Neural cell (in vitro differentiated cells): ENCODE measurements at regions not wholly inside any gene's neighbourhood (a gene's known extent, or its start where the extent isn't known, plus 50 kb on each side); places are given as distances from the start of the nearest gene placed in this dataset.

Source experiments
- EP300 ChIP-seq: fragments of 450-650 bp; conservative IDR thresholded peaks from 2 replicates; pipeline ENCODE4 v1.6.1; 2014; ENCODE audit warnings: antibody characterized with exemption, mild to moderate bottlenecking, moderate library complexity; ENCODE audit not compliant: poor library complexity, severe bottlenecking
- EZH2 ChIP-seq: fragments of 200-600, 300-800 bp; shearing (Covaris generic), sonication (generic); IDR thresholded peaks from 2 replicates; pipeline ENCODE4 v1.6.1; 2014; ENCODE audit warnings: antibody characterized with exemption, low read length, borderline replicate concordance, mild to moderate bottlenecking; ENCODE audit not compliant: insufficient read depth, poor library complexity, severe bottlenecking
- MXI1 ChIP-seq: fragments of 450-650 bp; conservative IDR thresholded peaks from 2 replicates; pipeline ENCODE4 v1.6.1; 2014; ENCODE audit warnings: antibody characterized with exemption, mild to moderate bottlenecking; ENCODE audit not compliant: poor library complexity, severe bottlenecking
- RAD21 ChIP-seq: fragments of 450-650 bp; conservative IDR thresholded peaks from 2 replicates; pipeline ENCODE4 v1.6.1; 2014; ENCODE audit warnings: antibody characterized with exemption, mild to moderate bottlenecking, moderate library complexity
- TF ChIP-seq, protein P1 (sequence below): fragments of 450-650 bp; IDR thresholded peaks from 2 replicates; pipeline ENCODE4 v1.5.1; 2014; ENCODE audit warnings: antibody characterized with exemption, mild to moderate bottlenecking, moderate library complexity; ENCODE audit not compliant: poor library complexity, severe bottlenecking

DNA sequence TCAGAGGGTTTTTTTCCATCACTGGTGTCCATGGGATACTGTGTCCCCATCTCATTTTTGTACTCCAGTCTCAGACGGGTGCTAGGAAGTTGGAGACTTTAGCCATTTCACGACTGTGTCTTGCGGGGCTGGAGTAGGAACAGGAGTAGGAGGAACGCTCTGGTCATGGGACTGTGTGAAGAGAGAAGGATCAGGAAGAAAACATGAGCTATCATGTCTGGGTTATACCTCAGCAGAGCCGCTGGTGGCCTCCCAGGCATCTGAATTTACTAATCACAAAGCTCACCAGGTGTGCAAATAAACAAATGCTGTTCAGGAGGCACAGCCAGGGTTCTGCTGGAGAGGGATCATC lies 225.4 kb downstream of the SEC14L1 start:
- TF ChIP-seq, protein P1, sequence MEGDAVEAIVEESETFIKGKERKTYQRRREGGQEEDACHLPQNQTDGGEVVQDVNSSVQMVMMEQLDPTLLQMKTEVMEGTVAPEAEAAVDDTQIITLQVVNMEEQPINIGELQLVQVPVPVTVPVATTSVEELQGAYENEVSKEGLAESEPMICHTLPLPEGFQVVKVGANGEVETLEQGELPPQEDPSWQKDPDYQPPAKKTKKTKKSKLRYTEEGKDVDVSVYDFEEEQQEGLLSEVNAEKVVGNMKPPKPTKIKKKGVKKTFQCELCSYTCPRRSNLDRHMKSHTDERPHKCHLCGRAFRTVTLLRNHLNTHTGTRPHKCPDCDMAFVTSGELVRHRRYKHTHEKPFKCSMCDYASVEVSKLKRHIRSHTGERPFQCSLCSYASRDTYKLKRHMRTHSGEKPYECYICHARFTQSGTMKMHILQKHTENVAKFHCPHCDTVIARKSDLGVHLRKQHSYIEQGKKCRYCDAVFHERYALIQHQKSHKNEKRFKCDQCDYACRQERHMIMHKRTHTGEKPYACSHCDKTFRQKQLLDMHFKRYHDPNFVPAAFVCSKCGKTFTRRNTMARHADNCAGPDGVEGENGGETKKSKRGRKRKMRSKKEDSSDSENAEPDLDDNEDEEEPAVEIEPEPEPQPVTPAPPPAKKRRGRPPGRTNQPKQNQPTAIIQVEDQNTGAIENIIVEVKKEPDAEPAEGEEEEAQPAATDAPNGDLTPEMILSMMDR = no peak
- TF ChIP-seq MXI1 (no peak), EZH2 (no peak), RAD21 (no peak), EP300 (no peak)
